HG03469 (cell line): ENCODE measurements at regions not wholly inside any gene's neighbourhood (a gene's known extent, or its start where the extent isn't known, plus 50 kb on each side); places are given as distances from the start of the nearest gene placed in this dataset.
"Not testable (repeated sequence)": the region's sequence is repeated elsewhere in the genome, so short reads cannot be mapped to it uniquely, and the experiment has no call there.

Experiments used
- ATAC-seq: cut with Tn5 transposase; IDR thresholded peaks from one replicate; pipeline ENCODE4 v1.9.1; 2021; ENCODE audit warnings: mild to moderate bottlenecking, moderate library complexity, moderate number of reproducible peaks; ENCODE audit not compliant: unreplicated experiment

DNA sequence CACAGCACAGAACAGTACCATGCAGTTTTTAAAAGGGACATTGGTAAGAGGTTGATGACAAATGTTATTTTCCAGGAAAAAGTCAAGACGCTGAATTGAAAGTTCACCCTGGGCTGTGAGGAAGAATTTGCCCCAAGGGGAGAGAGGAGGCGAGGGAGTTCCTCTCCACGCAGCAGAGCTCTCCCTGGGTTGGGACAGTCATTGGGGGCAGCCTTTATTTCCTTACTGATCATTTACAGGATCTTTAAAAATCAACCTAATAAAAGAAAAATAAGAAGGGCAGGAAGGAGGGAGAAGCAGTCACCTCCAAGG lies 49.9 kb upstream of the WNT7B start:
- no peak for ATAC-seq

DNA sequence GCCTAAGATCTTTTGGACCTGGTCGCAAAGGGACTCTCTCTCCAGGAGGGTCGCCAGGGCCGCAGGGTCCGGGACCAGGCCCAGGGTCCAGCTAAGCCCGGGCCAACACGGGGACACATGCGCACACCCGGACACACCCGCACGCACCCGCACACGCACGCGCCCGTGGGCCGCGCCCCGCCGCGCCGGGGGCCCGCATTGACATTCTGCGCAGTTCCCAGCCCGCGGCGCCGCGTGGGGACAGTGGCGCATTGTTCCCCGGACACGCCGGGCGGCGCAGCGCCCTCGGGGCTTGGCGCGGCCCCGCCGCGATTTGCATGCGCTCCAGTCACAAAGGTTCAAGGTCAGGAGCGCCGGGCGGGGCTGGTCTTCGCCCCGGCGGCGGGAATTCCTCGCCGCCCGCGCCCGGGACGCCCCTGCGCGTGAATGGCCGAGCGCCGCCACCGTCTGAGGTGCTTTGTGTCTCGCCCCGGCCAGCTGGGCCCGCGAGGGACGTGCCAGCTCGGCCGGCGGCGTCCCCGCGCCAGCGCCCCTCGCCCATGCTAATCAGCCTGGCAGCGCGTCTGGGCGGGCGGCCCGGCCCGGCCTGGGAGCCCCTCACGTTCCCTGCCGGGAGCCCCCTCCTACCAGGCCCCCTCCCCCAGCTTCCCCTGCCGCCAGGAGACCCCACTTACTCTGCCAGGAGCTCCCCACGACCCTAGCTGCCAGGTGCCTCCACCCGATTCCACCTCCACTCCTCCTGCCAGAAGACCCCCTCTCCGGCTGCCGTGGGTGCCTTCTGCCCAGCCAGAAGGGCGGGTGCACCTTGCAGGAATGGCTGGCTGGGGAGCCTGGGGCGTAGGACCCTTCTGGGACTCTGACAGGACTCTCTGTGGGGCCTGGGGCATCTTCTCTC lies 50.5 kb upstream of the WNT7B start:
- ATAC-seq, result no peak

DNA sequence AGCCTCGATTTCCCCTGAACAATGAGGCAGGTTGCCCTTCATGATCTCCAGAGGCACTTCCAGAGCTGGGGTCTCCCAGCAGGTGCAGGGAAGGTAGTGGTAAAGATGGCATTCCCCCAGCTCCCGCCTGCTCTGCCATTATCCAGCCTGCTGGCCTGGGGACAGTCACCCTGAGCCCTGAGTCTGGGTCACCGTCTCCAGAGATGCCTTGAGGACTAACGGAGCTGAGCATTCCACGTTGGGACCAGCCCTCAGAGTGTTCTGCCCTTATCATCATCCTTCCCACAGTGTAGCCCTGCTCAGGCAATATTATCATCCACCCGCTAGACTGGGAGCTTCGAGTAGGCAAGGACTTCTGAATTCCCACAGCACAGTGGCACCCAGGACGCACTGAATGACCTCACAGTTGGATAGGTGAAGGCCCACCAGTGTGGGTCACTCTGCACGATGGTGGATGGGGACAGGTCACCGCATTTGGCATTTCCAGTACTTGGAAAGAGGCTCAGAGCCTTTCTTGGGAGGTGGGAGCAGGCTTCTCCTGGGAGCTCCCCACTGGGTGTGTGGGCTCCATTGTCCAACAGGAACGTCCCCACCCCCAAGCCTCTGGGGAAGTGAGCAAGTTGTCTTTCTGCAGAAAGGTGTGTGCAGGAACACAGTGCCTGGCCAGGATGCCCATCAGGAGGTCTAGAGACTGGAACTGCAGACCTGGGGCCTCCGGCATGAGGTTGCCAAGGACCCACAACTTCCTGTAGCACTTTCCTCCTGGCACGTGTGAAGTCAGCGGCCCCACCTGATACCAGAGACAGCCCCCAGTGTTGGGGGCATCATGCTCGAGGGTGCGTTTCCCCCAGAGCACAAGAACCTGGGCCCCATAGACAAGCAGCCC lies 51.4 kb upstream of the WNT7B start:
- ATAC-seq, result no peak

DNA sequence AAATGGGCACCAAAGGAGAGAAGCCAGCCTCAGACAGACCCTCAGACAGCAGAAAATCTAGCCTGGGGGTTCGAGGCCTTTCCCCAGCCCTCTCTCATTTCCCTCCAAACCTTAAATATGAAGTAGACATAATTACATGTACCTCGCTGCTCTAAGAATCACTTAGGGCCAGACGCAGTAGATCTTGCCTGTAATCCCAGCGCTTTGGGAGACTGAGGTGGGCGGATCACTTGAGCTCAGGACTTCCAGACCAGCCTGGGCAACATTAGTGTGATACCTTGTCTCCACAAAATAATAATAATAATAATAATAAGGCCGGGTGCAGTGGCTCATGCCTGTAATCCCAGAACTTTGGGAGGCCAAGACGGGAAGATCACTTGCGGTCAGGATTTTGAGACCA lies 52.1 kb upstream of the WNT7B start:
- ATAC-seq, result no peak

DNA sequence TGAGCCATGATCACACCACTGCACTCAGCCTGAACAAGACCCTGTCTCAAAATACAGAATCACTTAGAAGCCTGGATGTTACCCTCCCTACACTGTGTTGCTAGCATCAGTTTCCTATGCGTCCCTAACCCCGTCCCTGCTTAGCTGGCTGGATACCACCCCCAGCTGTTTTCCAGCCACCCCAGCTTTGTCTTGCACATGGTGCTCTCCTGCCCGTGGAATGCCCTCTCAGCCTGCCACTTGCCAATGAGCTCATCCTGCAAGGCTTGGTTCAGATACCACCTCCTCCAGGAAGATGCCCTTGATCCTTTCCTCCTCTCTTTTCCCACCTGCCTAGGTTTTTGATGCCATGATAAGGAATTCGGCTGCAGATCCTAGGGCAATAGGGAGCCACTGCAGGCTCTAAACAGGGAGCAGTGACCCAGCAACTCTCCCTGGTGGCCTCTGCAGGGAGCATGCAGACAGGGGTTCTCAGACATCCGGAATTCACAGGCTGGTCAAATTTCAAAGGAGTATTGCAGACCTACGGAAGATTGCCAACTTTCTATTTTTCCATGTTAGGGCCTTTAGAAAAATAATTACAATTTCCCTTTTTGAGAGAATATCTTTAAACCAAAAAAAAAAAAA lies 52.7 kb upstream of the WNT7B start:
- ATAC-seq, result no peak

DNA sequence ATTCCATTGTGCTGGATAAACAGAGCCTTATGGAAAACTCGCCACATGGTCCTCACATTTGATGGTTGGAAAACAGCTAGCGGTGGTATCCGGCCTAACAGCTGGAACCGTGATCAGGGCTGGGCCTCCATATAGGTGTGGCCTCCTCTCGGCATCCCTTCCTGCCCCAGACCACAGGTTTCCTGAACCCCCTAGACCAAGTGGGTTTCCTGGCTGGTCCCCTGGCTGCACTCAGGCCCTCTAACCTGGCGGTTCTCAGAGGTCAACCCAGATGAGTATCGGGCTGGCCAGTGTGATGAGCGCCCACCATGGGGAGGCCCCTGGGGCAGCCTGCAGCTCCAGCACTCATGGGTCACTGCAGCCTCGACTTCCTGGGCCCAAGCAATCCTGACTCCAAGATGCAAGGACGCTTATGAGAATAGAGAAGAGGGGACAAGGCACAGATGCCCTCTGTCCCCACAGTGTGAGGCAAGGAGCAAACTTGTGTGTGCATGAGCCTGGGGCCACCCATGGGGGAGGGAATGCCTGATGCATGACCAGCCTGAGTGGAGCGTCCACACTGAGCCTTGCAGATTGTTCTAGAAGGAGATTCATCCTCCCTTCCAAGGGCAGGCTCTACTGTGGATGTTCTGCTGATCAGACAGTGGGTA lies 53.4 kb upstream of the WNT7B start:
- ATAC-seq, result no peak

DNA sequence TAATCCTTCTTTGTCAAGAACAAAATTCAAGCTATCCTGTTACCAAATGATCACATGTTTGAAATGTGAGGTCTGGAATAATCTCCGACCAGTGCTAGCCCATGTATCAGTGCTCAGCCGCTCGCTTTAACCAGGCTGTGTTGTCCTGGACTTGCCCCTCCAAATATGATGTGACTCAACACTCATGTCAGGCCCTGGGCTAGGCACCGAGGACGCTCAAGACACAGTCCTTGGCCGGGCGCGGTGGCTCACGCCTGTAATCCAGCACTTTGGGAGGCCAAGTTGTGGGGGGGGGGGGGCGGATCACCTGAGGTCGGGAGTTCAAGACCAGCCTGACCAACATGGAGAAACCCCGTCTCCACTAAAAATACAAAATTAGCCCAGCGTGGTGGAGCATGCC lies 54.1 kb upstream of the WNT7B start:
- ATAC-seq, result no peak

DNA sequence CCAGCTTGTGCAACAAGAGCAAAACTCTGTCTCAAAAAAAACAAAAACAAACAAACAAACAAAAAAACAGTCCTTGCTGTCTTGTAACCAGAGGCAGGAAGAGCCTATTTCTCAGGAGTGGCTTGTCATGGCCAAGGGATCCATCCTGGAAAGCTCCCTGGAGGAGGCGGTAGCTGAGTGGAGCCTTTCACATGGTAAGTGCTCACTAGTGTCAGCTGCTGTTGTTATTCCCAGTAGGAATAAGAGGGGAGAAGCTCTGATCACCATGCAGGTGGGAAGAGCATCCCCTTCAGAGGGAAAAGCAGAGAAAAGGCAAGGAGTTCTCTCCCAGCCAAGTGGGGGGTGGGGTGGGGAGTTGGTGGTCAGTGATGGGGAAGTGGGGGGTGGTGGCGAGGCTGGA lies 54.6 kb upstream of the WNT7B start:
- no peak for ATAC-seq

DNA sequence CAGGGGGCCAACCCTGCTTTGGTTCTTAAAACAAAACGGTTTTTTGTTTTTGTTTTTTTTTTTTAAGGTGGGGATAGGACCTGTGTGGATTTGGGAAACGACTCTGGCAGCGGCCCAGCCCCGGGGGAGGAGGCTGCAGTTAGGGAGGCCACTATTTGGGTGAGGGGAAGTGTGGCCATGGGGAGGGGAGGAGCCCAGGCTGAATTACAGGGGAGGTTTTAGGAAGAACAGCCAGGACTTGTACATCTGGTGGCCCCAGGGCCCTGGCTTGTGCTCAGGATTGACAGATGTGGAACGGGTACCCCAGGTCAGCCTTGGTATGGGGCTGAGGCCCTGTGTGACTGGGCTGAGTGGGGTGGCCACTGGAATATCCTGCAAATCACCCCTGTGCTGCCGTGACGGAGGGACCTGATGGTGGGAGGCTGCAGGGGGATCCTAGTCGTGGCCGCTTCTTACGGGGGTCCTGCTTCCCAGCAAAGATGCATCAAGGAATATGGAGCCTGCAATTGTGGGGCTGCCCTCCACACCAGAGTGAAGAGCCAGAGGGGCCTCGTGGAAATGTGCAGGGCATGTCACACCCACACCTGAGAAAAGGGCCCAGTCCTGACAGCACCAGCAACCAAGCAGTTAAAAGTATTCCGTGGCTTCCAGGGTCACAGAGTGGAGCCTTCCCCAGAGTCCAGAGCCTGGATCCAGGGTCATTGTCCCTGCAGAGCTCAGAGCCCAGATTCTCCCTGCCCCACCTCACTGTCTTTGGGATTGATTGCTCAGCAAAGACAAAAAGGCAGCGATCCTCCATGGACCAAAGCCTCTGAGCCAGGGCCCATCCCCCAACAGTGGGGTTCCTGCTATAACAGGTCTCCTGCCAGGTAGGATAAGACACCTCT lies 55.2 kb upstream of the WNT7B start:
- no peak for ATAC-seq

DNA sequence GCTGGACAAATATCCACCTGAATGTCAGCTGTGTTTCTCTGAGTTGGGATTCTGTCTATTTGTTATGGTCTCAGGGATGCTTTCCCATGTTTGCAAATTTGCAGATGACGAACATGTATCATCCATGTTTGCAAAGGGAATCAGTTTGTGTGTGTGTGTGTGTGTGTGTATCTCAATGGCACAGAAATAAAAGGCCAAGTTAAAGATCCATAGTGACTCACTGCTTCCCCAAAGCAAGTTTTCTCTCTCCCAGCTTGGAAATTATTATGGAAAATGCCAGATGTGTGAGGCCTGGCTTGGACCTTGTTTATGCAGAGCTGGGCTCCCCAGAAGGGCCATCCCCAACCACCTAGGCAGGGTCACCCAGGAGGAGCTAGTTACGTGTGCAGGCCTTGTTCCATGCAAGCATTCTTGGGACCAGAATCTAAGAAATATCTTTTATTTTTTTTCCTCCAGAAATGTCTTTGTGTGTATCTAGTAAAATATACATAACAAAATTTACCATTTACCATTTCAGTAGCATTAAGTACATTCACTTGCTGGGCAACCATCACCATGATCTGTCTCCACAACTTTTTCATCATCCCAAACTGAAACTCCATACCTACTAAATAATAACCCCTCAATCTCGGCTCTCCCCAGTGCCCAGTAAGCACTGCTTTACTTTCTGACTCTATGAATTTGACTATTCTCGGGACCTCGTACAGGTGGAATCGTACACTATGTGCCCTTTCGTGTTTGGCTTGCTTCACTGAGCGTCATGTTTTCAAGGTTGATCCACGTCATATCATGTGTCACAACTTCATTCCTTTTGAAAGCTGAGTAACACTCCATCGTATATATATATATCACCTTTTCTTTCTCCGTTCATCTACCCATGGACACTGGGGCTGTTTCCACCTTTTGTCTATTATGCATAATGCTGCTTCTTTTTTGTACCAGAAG lies 56.6 kb upstream of the WNT7B start:
- no peak for ATAC-seq

DNA sequence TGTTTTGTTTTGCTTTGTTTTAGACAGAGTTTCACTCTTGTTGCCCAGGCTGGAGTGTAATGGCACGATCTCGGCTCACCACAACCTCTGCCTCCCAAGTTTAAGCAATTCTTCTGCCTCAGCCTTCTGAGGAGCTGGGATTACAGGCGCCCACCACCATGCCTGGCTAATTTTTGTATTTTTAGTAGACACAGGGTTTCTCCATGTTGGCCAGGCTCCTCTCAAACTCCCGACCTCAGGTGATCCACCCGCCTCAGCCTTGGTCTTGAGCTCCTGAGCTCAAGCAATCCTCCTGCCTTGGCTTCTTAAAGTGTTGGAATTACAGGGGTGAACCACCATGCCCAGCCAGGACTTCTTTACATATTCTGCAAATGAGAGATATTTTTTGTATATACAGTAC lies 57.5 kb upstream of the WNT7B start:
- ATAC-seq, result not testable (repeated sequence)

DNA sequence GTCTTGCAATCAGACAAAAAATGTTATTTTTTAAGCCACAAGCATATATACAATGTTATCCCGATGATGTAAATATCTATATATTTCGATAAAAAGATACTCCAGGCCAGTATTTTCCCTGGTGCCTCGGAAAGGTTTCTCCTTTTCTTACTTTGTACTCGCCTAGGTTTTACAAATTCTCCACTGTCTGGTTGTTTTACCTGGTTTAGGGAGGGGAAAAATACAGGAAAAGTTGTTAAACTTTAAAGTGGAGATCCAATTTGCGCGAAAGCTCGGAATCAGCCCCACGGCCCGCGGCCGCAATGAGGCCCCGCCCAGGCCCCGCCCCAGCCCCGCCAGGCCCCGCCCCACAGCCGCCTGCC lies 58.4 kb upstream of the WNT7B start:
- no peak for ATAC-seq

DNA sequence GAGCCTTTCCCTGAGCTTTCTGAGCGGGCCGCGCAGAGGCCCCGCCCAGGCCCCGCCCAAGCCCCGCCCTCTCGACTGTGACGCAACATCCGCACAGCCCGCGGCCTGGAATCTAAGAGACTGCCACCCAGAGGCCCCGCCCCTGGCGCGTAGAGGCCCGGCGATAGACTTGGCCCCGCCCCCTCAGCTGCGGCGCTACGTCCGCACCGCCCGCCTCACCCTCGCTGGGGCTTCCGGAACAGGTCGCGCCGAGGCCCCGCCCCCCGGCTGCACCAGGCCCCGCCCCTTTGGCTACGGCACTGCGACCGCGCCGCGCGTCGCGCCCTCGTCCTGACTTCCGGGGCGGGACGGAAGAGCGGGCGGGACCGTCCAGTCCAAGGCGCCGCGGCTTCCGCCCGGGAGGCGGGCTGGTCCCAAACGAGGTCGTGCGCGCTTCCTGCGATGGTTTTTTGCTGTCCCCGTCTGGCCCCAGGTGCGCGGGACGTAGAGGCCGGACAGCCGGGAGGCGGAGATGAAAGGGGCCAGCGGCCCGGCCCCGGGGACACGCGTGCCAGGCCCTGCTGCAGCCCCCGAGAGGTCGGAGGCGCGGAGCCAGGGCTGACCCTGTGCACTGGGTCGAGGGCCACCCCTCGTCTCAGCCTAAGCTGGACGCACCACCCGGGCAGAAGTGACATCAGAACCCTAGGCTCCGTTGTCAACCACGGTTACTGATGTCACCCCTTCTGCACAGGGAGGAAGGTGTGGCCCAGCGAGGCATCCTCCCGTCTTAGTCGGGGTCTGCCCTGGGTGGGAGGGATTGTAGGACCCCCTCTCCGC lies 59.0 kb upstream of the WNT7B start:
- ATAC-seq, result peak; percentile 83

DNA sequence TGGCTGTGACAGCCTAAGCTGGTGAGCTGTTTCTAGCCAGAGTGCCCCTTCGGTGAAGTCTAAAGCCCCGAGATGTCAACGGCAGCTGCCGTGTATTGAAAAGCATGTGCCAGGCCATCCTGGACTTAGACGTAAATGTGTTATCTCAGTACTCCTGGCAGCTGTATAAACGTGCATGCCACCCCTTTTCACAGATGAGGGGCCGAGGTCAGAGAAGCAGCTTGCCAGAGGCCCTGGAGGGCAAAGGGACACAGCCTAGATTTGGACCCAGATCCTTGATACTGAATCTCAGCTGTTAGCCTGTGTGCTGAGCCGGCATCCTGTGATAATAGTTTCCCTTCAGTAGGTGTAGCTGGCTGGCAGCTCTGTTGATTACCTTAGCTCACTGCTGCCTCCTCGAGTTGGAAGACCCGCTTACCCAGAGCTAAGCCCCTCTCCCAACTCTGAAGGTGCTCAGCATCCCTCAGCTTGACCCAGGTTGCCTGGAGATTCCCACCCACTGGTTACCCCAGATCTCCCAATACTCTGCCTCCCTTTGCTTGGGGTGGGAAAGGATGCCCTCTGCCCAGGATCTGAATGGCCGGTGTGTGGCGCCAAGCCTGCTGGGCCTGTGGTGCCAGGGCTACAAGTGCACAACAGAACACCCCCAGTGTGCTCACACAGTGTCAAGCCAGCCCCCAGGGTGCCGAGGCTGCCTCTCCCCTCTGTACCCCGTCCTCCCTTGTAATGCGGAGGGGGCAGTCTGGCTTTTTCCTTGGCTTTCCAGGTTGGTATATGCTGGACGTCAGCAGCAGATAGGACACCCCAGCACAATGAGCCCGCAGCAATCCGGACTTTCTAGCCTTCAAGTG lies 59.8 kb upstream of the WNT7B start:
- no peak for ATAC-seq

DNA sequence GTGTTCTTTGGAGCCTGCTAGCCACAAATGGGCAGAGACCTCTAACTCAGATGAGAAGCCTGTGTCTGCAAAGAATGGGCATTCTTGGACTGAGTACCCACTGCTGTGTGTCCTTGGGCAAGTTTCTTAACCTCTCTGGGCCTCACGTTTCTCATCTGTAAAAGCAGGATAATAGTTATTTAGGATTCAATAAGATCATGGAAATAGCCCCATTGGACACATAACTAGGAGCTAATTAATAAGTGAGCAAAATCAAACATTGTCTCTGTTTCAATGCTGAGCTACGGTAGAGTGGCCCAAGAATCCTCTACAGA lies 61.2 kb upstream of the WNT7B start:
- no peak for ATAC-seq

DNA sequence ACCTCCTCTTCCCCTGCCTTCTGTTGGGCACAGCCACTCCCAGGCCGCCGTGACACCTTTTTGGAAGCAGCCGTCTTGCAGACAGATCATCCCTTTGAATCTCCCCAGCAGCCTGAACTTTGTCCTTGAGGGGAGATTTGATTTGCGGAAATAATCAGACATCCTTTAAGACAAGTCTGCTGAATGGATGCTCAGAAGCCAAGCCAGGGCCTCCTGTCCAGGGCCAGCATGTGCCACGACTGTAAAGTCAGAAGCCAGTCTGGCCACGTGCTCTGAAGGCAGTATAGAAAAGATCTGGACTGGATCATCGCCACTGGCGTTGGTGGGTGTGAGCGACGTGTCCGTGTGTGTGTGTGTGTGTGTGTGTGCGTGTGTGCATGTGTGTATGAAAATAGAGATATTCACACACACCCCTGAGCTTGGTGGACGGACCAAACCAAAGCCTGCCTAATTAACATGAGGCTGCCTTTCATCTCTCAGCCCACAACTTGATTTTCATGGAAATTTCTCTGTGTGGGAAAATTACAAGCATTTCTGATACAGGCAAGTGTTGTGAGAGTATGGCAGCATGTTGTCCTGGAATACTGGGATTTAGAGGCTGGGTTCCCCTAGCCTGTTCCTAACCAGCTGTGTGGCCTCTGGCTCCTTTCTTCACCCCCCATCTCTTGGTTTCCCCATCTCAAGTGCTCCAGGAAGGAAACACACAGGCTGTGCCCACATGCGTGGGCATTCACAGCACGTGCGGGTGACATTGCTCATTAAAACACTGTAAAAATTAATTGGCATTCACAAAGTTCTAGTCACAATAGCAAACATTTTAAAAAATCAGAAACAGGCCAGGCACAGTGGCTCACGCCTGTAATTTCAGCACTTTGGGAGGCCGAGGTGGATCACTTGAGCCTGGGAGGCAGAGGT lies 61.8 kb upstream of the WNT7B start:
- no peak for ATAC-seq

DNA sequence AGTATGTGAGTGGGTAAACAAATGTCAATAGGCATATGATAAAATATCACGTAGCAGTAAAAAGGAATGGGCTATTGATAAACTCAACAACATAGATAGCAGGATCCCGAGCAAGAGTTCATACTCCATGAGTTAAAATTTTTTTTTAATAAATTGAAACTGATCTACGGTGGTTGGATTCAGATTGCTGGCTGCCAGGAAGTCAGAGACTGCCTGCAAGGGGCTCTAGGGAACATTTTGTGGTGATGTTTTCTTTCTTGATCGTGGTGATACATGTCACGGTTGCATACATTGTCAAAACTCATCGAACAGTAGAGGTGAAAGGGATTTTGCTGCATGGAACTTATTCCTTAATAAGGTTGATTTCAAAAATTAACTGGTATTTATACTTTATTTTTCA lies 62.6 kb upstream of the WNT7B start:
- ATAC-seq, result no peak
